Retinal pigment epithelial cell (primary cell): ENCODE measurements at regions not wholly inside any gene's neighbourhood (a gene's known extent, or its start where the extent isn't known, plus 50 kb on each side); places are given as distances from the start of the nearest gene placed in this dataset.

ENCODE experiments used
- DNase-seq: peaks from one replicate; pipeline ENCODE4 v3.0.0-alpha.2; 2010; ENCODE audit warnings: low read depth
- H3K4me3 ChIP-seq: 2 replicates; pipeline ENCODE4 v1.5.1; 2011; ENCODE audit warnings: mild to moderate bottlenecking, low read length, control low read depth, moderate library complexity
- TF ChIP-seq, protein P1 (sequence below): conservative IDR thresholded peaks from 2 replicates; pipeline ENCODE4 v1.5.1; 2011; ENCODE audit warnings: low read depth, low read length, control low read depth, inconsistent platforms

DNA sequence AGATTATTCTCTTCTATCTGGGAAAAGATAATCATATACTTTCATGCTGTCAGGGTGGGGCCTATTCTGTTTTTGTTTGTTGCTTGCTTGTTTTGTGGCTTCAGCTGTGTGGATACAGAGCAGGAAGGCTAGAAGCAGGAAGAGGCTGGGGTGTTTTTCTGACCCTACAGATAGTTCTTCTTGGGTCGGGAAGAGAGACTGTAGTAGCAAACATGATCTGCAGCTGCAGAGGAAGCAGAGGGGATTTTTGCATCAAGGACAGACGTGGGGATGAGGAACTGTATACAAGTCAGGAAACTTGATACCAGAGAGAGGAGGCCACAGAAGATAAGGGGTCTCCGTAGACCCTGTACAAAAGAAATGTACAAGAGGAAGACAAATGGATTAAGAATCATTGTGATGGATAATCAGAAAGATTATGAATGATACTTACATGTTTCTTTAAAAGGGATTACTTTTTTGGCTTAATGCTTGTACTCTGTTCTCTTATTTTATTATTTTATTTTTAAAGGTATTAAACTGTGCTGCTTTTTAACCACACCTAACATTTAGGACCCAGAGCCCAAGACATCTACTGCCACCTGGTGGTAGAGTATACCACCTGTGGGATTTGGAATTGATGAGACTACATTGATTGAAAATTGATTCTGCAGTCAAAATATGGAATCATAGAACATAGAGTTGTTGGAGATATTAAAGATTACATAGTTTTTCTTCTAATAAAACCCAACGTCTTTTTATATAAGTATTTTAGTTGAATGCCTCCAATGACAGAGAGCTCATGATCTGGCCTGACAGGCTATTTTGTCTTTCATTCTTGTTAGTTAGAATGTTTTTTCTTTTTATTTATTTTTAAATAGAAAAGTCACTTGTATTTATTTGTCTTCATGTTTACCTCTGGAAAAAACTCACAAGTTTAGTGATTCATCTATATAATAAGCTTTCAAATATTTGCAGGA, 87.3 kb upstream of the ROPN1 start:
- TF ChIP-seq, protein P1, sequence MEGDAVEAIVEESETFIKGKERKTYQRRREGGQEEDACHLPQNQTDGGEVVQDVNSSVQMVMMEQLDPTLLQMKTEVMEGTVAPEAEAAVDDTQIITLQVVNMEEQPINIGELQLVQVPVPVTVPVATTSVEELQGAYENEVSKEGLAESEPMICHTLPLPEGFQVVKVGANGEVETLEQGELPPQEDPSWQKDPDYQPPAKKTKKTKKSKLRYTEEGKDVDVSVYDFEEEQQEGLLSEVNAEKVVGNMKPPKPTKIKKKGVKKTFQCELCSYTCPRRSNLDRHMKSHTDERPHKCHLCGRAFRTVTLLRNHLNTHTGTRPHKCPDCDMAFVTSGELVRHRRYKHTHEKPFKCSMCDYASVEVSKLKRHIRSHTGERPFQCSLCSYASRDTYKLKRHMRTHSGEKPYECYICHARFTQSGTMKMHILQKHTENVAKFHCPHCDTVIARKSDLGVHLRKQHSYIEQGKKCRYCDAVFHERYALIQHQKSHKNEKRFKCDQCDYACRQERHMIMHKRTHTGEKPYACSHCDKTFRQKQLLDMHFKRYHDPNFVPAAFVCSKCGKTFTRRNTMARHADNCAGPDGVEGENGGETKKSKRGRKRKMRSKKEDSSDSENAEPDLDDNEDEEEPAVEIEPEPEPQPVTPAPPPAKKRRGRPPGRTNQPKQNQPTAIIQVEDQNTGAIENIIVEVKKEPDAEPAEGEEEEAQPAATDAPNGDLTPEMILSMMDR: peak; percentile 82
- no peak overlapping the region for H3K4me3 ChIP-seq
- DNase-seq: no peak

DNA sequence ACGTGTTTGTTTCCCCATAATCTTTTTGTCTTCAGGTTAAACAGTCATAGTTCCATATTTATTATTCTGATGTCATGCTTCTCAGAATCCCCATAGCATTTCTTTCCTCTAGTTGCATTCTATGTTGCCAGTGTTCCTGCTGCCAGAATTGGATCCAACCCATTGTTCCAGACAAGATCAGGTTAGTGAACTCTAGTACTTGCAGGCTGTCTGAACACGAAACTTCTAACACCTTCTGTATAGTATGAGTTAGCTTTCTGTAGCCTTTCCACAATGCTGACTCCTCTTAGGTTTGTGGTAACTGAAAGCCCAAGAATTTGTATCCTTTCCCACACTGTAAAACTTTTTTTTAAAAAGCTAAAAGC, 88.0 kb upstream of the ROPN1 start:
- TF ChIP-seq, protein P1: no peak
- no peak overlapping the region for H3K4me3 ChIP-seq
- DNase-seq: no peak

DNA sequence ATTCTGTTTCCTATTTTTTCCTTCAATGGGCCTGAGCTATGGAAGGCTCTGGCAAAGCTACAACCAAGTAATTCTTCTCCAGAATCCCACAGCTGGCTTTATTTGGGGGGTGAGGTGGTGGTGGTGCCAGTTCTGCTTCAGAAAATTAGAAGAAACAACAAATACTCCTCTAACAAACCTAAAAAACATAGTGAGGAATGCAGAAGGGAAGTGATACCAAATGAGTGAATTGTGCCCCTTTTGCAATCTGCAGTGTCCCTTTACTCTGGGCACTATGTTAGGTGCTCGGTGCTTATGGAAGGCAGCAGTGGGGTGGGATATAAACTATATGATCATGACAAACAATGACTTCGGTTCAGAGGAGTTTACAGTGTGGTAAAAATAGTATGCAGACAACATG, 90.4 kb upstream of the ROPN1 start:
- no peak overlapping the region for H3K4me3 ChIP-seq
- TF ChIP-seq, protein P1: no peak
- no peak for DNase-seq

DNA sequence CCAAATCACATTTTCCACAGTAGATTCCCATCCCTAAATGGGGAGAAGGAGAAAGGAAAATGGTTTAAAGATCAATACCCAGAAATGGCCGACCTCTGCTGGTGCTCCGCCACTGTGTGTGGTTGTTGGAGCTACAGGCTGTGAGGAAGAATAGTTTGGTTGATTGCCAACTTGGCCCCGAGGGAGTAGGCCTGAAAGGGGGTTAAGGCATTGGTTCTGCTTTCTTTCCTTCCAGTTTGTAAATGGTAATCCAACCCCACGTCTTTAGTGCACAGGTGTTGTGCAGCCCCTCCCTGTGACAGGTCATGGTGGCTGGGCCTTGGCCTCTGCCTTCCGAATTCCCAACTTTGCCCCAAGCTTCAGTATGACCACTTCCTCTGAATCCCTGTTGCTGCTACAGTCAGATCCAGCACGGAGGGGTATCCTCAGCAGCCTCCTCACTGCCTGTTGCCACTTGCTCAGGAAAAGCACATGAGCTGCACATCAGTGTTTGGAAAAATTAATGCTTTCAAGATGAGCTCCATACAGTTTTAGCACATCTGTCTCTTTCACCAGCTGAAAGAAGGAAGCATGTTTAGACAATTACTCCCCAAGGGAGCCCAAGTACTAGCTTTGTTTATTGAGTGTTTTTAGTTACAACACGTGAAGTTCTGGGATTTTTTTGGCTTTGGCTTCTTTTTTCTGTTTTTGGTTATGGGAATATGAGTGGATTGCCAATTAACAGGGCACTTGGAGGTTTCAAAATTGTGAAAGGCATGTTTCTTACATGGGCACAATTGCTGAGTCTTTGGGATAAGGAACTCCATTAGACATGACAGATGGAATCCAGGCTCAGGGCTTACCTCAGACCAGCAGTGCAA, 92.3 kb upstream of the ROPN1 start:
- DNase-seq: no peak
- TF ChIP-seq, protein P1: no peak
- H3K4me3 ChIP-seq: no peak overlapping the region

DNA sequence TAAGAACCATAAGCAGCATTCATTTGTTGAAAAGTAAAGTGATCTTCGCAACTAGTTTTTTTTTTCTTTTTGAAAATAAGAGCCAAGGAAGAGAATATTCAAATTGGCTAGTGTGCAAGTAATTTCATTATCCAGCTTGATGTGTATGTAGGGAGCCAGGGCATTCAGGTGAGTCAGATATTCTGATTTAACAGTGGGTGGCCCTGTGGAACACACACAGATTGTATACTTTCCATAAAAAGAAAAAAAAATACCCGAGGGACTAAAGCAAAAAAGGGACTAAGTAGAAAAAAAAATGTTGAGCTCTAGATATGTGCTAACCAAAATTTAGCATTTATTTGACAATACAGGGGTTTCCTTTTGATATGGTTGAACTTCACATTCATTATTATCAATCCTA, 96.9 kb upstream of the ROPN1 start:
- DNase-seq: no peak
- TF ChIP-seq, protein P1: no peak
- no peak overlapping the region for H3K4me3 ChIP-seq

DNA sequence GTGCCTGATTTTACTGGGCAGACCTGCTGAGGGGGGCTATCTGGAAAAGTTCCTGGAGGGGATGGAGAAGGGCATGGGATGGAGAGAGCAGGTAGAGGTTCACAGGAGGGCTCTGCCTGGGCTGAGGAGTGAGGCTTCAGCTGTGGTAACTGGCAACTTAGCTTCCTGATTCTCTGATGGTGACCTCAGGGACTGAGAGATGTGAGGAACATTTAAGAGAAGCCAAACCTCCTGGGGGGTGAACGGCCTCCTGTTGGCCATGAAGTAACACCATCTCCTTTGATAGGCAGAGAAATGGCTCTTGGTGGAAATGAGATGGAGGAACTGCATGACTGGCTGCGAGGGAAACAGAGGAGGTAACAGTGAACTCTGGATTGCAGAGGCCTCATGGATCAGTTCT, 97.3 kb upstream of the ROPN1 start:
- TF ChIP-seq, protein P1: no peak
- no peak overlapping the region for H3K4me3 ChIP-seq
- DNase-seq: no peak
